C4-2B (cell line): ENCODE measurements at regions not wholly inside any gene's neighbourhood (a gene's known extent, or its start where the extent isn't known, plus 50 kb on each side); places are given as distances from the start of the nearest gene placed in this dataset.

Source experiments
- H3K27ac ChIP-seq: fragments of 450-650 bp; 2 replicates; pipeline ENCODE4 v1.5.1; 2017
- ZFX ChIP-seq: fragments of 450-650 bp; IDR thresholded peaks from 2 replicates; pipeline ENCODE4 v1.6.1; 2017
- TF ChIP-seq, protein P1 (sequence below): fragments of 450-650 bp; conservative IDR thresholded peaks from 2 replicates; pipeline ENCODE4 v1.5.1; 2017; ENCODE audit warnings: mild to moderate bottlenecking

GRCh38 chr16:22625967-22626366 is 115.3 kb downstream of the NPIPB5 start:
- H3K27ac ChIP-seq: no peak overlapping the region
- TF ChIP-seq, protein P1, sequence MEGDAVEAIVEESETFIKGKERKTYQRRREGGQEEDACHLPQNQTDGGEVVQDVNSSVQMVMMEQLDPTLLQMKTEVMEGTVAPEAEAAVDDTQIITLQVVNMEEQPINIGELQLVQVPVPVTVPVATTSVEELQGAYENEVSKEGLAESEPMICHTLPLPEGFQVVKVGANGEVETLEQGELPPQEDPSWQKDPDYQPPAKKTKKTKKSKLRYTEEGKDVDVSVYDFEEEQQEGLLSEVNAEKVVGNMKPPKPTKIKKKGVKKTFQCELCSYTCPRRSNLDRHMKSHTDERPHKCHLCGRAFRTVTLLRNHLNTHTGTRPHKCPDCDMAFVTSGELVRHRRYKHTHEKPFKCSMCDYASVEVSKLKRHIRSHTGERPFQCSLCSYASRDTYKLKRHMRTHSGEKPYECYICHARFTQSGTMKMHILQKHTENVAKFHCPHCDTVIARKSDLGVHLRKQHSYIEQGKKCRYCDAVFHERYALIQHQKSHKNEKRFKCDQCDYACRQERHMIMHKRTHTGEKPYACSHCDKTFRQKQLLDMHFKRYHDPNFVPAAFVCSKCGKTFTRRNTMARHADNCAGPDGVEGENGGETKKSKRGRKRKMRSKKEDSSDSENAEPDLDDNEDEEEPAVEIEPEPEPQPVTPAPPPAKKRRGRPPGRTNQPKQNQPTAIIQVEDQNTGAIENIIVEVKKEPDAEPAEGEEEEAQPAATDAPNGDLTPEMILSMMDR: no peak
- TF ChIP-seq ZFX: no peak

DNA sequence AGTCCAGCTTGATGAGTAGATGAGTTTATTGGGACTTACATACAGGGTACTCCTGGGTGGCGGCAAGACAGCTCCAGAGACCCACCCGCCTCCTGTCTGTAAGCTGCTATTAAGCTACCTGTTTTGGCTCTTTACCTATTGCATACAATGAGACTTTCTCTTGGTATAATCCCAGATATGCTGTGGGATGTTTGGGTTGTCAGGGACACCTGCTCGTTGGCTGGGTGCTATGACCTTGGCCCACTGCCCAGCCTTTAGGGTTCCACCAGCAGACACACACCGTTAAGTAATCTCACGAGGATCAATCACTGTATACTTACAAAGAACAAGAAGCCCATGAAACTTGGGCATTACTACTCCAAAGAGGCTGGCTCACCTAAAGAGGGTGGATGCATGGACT is 116.4 kb downstream of the NPIPB5 start:
- H3K27ac ChIP-seq: no peak overlapping the region
- TF ChIP-seq, protein P1: no peak
- TF ChIP-seq ZFX: no peak

DNA sequence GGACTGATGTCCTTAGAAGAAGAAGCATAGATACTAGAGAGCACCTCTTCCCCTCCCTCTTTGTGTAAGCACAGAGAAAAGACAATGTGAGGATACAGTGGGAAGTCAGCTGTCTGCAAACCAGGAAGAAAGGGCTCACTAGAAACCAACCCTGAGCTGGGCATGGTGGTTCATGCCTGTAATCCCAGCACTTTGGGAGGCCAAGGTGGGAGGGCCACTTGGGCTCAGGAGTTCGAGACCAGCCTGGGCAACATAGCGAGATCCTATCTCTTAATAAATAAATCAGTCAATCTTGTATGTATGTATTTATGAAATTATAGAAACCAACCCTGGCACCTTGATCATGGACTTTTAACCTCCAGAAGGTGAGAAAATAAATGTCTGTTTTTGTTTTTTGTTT is 118.3 kb downstream of the NPIPB5 start:
- H3K27ac ChIP-seq: no peak overlapping the region

GRCh38 chr16:22630242-22630641 is 119.6 kb downstream of the NPIPB5 start:
- TF ChIP-seq ZFX: no peak
- TF ChIP-seq, protein P1: no peak
- no peak overlapping the region for H3K27ac ChIP-seq

More for the DNA sequence above, 118.3 kb downstream of the NPIPB5 start:
- TF ChIP-seq ZFX: no peak

GRCh38 chr16:22631264-22631663 is 120.6 kb downstream of the NPIPB5 start:
- H3K27ac ChIP-seq: no peak overlapping the region

DNA sequence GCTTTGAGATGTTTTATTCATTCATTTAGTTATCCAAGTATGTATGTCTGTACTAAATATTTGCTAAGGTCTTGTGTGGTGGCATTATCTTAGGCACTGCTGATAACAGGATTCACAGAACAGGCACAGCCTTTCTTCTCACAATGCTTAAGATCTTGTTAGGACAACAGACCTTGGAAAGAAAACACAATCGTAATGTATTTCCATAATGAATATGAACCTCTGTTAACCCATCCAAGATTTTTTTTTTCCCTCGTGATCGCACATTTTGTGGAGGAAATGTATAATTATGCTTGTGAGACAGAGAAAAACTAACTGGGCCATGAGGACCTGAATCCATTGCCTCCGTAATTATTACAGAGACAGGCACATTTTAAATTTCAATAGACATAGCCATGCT is 121.9 kb downstream of the NPIPB5 start:
- TF ChIP-seq, protein P1: no peak
- no peak overlapping the region for H3K27ac ChIP-seq

More at GRCh38 chr16:22631264-22631663, 120.6 kb downstream of the NPIPB5 start:
- no peak for TF ChIP-seq ZFX
- TF ChIP-seq, protein P1: no peak

DNA sequence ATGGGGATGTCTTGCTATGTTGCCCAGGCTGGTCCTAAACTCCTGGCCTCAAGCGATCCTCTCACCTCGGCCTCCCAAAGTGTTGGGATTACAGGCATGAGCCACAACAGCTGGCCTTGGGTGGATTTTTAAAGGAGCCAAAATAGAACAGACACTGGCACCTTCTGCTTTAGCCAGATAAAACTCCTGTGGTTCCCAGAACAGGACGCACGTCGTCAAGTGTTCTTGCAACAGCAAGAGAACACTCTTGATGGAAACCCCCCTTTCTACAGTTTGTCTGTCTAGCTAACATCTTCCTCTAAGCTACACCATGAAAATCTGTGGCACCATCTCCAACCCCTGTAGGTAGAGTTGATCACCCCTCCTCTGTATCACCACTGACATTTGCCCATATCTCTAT is 122.6 kb downstream of the NPIPB5 start:
- no peak for TF ChIP-seq ZFX
- TF ChIP-seq, protein P1: no peak
- no peak overlapping the region for H3K27ac ChIP-seq

GRCh38 chr16:22633799-22634198 is 123.1 kb downstream of the NPIPB5 start:
- H3K27ac ChIP-seq: no peak overlapping the region
- TF ChIP-seq ZFX: no peak
- TF ChIP-seq, protein P1: no peak
